HL-60/S4 (cell line): ENCODE measurements at regions not wholly inside any gene's neighbourhood (a gene's known extent, or its start where the extent isn't known, plus 50 kb on each side); places are given as distances from the start of the nearest gene placed in this dataset.

ENCODE experiments used
- in situ Hi-C: fragments of 300-500 bp; cut with MboI; formaldehyde crosslinking; loops from 2 replicates; pipeline ENCODE4 v1.14.3; 2022; ENCODE audit warnings: low sequenced_read_pairs

DNA sequence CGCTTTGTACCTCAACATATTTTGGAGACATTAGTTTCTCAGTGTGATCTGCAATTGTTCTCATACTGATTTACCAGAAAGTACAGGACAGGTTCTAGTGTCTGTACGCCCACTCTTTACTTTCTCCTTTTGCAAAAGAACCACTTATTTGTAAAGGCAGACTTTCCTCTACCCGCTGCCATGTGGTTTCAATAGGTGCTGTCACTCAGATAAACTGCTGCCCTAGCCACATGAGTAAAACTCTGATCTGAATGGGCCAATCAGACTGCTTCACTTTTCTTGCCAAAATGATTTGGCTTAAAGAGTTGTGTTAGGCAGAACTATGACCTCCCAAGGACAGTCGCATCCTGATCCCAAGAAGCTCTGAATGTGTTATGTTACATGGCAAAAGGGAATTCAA lies 984.6 kb upstream of the NR2F2 start:
- in situ Hi-C loops: no loop called here

DNA sequence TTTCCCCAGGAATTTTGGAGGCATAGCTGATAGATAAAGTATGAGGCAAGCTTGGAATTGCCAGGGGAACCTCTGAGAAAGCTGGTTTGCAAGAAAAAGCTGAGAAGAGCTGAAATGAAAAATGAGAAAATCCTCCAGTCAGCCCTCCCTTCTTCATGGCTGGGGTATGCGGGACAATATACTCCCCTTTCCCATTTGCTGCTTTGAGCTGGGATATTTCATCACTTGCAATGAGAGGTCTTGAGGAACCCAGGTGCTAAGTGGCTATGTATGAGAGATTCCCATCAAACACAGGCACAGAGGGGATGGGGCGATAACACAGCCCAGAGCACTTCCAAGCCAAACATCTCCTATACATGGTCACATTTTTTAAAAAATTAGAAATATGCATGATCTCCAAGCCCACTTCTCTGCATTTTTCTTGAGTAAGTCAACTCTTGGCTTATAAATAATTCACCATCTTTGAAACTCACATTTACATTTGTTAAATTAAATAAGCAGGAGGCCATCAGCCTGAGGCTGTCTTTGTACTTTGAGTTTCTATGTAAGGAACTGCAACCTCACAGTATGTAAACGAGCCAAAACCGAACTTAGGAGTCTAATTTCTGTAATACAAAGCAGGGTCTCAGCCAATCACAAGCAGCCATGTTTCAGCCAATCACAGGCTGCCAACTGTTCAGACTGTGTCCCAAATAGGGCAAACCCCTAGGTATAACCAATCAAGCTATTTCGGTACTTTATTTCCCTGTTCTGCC lies 983.6 kb upstream of the NR2F2 start:
- in situ Hi-C loops: no loop called here

DNA sequence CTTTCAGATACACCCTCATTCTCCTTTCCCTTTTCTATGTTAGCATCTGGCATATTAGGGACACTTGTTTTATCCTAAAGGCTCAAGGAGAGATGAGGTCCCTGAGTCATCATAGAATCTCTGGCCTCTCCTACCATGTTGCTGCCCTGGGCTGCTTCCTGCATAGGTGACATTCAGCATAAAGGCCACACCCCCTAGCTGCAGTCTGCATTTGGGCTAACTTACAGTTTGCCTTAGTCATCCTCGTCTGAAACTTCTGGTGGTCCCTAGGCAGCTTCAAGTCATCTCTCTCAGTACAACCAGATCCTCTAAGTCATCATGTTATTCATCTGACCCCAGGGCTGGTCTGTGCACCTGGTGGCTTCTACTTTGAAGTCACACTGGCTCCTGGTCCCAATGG lies 982.7 kb upstream of the NR2F2 start:
- in situ Hi-C loops: no loop called here

DNA sequence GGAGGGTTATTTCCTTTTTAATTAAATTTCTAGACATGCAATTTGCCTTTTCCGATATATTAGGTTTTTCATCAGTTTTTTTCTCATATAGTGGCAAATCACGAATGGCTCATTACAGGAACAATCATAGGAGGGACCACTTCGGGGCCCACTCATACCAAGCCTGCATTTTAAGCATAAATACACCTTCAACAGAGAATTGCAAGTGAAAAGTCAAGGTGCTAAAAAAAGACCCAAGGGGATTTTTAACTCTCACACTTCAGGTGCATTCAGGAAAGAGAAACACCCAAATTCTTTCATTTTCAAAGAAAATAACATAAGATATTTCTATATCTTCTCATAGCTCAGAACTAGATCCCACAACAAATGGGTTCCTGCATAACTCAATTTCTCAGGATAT lies 979.6 kb upstream of the NR2F2 start:
- in situ Hi-C loops: no loop called here

DNA sequence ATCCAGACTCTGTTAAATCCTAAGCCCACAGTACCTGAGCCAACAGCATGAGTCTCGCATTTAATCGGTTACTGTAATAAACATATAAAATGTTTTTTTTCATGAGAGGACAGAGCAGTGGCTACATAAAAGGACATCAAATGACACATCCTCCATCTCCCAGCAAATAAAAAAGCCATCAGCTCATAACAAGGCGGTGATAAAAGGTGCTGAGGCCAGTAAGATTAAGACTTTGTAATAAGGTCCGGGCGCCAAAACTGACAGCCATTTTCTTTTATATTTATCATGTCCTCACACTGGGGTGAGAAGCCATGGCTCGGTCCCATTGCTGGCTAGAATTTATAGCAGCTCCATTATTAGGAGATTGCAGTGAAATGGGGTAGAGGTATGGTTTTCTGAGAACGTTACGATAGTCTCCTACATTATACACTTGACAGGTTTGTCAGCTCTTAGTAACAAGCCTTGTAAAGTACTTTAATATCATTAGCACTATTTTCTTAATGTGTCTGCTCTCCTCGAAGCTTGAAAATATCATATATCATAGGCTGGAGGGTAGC lies 977.8 kb upstream of the NR2F2 start:
- in situ Hi-C loops: no loop called here

DNA sequence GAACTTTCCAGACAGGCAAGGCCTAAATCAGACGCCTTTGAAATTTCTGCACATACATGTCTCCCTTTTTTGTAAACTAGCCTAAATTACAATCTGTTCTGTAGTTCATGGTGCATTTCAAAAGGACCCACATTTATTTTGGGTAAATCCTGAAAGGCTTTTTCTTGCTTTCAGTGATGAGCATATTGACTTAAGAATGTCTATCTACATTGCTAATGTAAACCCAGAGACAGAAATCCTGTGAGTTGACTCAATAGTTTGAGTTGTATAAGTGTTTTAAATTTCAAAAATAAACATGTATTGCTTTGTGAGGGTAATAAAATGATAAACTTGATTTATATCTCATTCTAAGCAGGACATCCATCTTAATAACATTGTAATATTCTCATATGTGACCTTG lies 977.0 kb upstream of the NR2F2 start:
- in situ Hi-C loops: no loop called here

DNA sequence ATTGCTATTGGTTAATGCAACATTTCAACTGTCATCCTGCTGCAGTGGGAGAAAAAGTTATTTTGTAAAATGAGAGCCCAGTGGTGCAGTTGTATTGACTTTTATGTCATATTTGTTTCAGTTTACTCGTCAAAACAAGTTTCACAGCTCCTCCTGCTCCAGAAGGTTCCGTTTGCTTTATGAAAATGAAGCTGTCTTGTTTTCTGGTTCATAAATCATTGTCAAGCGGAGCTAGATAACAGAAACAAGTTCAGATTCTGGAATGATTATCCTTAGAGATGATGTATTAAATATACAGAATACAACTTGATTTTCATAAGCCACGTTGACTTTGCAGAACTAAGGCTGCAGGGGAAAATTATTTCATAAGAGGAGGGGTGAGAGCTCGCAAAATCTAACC lies 970.5 kb upstream of the NR2F2 start:
- in situ Hi-C loops: no loop called here

DNA sequence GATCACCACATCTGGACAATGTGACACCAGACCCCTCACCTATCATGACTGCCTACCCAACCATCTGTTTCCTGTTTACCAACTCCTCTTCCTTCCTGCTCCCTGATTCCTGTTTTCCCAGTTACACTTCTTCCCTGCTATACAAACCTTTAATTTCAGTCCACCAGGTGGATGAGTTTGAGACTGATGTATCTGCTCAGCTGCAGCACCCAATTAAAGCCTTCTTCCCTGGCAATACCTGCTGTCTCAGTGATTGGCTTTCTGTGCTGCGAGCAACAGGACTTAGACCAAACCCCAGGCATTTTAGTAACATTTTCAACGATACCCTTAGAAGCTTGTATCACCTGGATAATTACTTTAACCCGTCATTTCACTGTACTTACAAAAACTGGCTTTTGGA lies 968.2 kb upstream of the NR2F2 start:
- in situ Hi-C loops: no loop called here

DNA sequence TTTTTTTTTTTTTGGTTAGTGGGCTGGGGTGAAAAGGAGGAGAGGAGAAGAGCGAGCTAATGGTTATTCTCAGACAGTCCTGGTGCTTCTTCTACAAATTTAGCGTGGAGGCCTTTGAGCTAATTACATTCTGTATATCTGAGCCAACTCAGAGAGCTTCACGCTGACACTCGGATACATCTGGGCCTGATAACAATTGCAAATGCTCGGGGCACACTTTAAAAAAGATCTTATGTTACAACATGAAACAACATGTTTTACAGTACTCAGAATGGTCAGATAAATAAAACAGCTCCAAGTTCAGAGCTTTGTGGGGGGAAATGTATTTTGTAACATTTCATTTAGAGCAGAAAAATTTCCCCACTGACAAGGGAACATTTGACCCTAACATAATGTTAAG lies 966.9 kb upstream of the NR2F2 start:
- in situ Hi-C loops: no loop called here

DNA sequence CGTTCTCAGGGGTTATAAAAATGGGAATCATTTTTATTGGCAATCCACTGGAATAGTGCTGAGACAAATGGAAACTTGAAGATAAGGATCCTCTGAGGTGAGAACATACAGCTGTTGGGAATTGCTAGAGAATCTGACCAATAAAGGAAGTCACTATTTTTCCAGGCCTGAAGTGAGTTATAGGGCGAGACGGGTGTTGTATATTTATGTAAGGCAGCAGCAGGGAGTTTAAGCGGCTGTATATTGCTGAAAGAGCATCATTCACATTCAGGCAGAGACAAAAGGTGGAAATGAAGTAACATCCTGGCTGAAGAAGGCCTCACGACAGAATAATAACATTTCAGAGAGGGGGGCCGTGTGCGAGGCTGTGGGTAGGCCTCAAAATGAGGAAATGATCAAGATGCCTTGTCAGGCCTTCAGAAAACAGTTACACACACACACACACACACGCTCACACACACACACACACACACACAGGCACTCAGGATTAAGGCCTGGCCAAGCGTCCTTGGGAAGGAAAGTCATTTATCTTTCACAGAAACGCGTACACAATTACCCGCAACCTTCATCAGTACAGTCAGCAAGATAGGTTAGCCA lies 964.9 kb upstream of the NR2F2 start:
- in situ Hi-C loops: no loop called here

DNA sequence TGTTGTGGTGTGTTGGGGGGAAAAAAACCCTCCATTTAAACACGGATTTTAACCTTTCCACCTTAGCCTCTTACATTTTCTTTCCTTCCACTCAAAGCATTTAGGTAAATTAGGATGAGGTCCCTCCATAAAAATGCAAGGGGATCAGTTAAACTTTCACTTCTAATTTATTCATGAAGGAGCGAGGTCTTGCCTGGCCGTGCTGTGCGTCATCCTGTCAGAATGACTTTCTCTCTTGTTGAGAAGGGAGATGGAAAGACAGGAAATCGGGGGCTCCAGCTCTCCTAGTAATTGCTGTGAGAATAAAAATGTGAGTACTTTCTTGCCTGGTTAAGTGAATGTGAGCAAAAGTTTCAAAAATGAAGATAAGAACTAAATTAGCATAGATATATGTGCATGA lies 962.3 kb upstream of the NR2F2 start:
- in situ Hi-C loops: no loop called here

DNA sequence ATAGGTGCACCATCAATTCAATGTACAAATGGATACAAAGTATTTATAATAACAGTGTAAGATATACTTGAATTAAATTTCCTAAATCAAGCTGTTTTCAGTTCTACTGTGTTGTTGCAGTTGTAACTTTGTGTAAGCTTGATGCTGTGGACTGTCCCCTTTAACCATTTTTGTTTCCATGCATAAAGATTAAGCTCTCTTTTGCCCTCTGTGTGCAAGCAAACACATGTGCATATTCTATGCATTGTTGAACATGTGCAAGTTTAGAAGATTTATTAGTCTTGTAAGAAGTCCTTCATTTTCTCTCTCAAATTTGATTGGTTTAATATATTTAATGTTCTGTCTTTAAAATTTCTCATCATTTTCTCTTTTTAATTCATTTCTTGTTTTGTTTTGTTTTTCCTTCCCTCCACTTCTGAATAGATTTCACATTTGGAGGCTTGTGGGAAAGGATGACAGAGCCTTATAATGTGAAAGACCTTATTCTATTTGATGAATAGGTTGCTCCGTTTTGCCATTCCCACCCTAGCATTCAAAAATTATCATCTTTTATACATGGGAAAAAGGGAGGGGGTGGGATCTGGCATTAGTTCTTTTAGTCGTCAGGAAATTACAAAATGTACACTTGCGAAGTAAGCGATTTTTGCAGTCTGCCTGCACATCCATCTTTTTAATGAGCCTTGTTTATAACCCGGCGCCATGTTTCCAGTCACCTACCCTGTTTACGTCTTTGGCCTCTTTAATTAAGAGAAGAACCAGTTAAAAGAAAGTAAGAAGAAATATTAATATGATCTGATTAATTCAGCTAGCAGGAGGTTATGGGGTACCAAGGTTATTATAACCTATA lies 961.5 kb upstream of the NR2F2 start:
- in situ Hi-C loops: no loop called here

DNA sequence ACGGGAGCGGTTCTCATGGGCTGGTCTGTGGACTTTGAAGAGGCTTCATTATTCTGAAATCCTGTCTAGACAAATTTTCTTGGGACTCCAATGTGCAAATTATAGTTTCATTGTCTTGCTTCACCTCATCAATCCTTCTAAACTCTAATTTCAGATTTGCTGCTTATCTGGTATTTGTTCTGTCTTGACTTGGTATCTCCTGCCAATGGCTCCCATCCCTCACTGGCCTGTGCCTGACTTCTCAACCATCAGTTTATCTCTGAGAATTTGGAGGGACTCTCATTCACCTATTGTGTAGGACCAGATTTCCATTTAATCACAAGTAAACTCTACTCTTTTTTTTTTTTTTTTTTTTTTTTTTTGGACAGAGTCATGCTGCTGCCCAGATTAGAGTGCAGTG lies 960.2 kb upstream of the NR2F2 start:
- in situ Hi-C loops: no loop called here

DNA sequence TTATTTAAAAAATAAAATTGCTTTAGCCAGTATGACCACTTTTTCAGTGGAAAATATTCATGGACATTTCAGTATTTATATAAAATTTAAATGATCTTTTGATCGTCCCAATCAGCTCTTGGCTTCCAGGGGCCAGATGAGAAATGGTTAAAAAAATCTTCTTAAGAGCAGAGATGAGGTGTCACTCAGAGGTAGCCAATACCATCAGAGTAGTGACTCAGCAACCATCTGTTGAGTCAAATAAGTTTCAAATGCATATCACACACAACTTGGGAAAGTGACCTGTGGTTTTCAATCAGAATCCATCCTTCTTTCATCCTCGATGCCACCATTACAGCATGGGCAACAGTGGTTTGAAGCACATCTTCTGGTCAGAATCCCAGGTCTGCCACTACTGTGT lies 958.8 kb upstream of the NR2F2 start:
- in situ Hi-C loops: no loop called here

DNA sequence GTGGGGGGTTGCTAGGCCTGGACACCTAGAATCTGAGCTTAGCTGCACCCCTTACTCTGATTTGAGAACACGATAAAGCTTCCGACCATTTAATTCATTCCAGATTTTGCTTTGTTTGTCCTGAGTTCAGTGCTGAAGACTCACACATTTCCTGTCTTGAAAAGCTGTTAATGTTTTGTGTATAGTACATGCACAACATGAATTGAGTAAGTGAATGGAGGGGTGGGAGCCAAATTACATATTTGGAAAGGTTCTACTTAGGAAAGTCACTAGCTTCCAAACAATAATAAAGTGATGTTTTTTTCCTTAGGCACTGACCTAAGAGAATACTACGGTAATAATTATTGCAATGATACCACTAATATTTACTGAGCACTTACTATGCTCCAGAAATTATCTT lies 955.2 kb upstream of the NR2F2 start:
- in situ Hi-C loops: no loop called here

DNA sequence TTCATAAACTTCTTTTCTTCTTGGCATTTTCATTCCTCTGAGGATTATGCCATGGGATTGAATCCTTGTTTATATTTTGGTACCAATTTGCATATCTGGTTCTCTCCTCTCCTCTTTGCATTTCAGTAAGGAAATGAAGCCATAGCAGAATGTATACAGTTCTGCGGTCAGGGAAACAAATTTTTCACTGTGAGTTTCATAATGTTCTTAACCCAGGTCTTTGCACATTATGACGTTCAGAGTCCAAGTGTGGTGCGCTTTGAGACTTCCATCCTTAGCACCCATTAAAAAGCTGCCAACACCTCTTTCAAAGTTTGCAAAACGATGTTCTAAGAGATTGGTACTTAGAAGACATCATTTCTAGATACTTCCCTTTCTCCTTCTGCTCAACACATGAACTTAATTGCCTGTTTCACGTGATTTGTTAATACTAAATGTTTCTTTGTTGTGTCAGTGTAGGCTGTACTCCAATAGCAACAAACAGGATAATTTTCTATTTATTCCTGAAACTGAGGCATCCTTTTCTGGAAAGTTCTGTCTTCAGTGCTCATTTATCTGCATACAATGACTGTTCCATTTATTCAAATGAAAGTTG lies 953.1 kb upstream of the NR2F2 start:
- in situ Hi-C loops: no loop called here

DNA sequence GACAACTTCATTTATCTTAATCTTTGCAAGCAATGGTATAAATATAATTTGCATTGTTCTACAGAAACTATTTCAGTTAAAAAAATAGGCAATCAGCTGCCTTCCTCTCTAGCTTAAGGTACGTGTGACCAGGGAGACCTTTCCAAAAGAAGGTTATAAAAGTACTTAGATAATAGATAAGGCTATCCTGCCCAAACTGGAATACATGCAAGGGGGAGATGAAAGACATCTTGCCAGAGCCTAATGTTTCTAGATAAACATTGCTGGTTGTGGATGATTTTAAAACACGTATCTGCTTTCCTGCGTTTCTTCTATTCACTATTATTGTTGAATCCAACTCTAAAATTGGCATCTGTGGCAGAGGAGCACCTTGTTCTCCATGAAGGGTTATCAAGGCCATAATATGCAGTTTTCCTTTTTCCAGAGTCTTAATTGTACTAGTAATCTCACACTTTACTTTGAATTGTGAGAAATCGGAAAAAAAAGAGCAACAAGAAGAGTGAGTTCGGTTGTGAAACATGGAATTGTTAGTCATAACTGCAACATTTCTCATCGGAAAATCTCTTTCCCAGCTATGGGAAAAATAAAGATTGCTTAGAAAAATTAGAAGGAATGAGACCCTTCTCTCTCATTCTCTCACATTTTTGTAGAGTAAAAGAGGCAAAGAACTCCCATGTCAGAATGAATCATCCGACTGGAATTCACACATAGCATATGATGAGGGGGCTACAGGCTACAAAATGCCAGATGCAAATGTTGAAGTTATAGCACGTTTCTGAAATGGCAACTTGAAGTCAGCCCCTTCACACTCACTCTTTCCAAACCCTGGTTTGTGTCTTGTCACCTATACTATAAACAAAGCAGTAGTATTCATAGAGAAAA lies 936.1 kb upstream of the NR2F2 start:
- in situ Hi-C loops: no loop called here

DNA sequence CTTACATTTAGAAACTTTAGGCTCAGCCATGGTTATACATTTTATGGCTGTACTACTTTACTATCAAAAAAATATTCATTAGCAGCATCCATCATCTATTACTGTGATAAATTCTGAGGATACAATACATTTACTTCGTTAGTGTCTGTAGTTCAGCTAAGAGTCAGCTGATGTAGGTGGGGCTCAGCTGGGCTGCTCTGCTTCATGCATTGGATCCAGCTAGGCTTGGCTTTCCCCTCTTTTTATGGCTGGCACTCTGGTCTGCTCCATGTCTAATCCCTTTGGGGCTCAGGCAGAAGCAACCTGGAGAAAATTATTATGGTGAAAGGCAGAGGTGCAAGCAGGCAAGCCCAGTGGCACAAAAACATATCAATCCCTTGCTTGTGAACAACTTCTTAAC lies 930.1 kb upstream of the NR2F2 start:
- in situ Hi-C loops: no loop called here

DNA sequence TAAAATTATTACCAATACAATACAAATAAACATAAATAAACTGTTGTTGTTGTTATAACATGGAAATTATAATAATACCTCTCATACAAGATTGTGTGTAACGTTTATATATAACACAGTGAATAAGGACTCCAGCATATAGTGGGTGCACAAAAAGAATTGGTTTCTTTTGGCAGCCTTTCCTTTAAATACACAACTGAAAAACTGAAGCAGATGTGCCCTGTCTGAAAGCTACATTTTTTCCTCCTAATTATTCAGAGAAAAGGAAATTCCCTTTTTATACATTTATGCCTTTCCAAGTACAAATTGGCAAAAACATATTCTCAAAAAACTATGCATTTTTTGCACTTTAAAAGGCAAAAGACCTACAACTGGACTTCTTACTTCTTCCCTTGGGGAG lies 928.9 kb upstream of the NR2F2 start:
- in situ Hi-C loops: no loop called here

DNA sequence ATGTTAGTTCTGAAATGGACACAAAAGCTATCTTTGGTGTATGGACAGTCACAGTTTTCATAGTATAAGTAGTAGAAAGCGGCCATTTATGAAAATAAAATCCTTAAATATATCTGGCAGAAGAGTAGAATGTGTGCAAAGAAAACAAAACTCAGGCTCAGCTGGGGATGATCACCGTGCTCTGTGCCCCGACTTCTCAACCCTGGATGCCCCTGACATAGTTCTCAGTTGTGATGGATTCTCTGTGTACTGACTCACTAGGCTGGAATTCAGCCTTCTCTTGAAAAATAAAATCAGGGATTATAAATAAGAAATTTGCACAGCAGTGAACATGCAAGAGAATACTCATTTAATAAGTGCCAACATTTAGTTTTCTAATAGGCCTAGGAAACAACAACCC lies 925.1 kb upstream of the NR2F2 start:
- in situ Hi-C loops: no loop called here
